Endodermal cell (in vitro differentiated cells): ENCODE measurements at regions not wholly inside any gene's neighbourhood (a gene's known extent, or its start where the extent isn't known, plus 50 kb on each side); places are given as distances from the start of the nearest gene placed in this dataset.

Source experiments
- DNase-seq: peaks from one replicate; pipeline ENCODE4 v3.0.0-alpha.2; 2017
- H3K27ac ChIP-seq: 2 replicates; pipeline ENCODE4 v1.5.1; 2013; ENCODE audit warnings: mild to moderate bottlenecking, low read depth, low read length, moderate library complexity
- H3K27me3 ChIP-seq: 2 replicates; pipeline ENCODE4 v1.6.1; 2013; ENCODE audit warnings: mild to moderate bottlenecking, low read length, moderate library complexity; ENCODE audit not compliant: insufficient read depth, control insufficient read depth, poor library complexity, severe bottlenecking
- H3K36me3 ChIP-seq: 2 replicates; pipeline ENCODE4 v1.7.0; 2013; ENCODE audit warnings: mild to moderate bottlenecking, low read length, moderate library complexity; ENCODE audit not compliant: control insufficient read depth, insufficient read depth
- H3K4me1 ChIP-seq: one replicate; pipeline ENCODE4 v1.7.0; 2013; ENCODE audit warnings: low read length; ENCODE audit not compliant: control insufficient read depth, insufficient read depth
- H3K4me3 ChIP-seq: 2 replicates; pipeline ENCODE4 v1.5.1; 2013; ENCODE audit warnings: mild to moderate bottlenecking, low read length, moderate library complexity
- H3K9ac ChIP-seq: 2 replicates; pipeline ENCODE4 v1.6.1; 2013; ENCODE audit warnings: mild to moderate bottlenecking, low read length, moderate library complexity; ENCODE audit not compliant: poor library complexity, severe bottlenecking; ENCODE audit errors: extremely low read depth
- H3K9me3 ChIP-seq: 2 replicates; pipeline ENCODE4 v1.6.1; 2013; ENCODE audit warnings: mild to moderate bottlenecking, low read length, moderate library complexity; ENCODE audit not compliant: control insufficient read depth
- H3K27ac Mint-ChIP-seq: 2 replicates; pipeline ENCODE4 v1.8.0; 2020; ENCODE audit warnings: mixed read lengths
- H3K27me3 Mint-ChIP-seq: 2 replicates; pipeline ENCODE4 v1.8.0; 2021; ENCODE audit warnings: mild to moderate bottlenecking, mixed read lengths; ENCODE audit not compliant: insufficient read depth
- H3K36me3 Mint-ChIP-seq: 2 replicates; pipeline ENCODE4 v1.8.0; 2020; ENCODE audit warnings: low read depth, mixed read lengths
- H3K4me1 Mint-ChIP-seq: 2 replicates; pipeline ENCODE4 v1.8.0; 2020; ENCODE audit warnings: mixed read lengths
- H3K4me3 Mint-ChIP-seq: 2 replicates; pipeline ENCODE4 v1.8.0; 2020; ENCODE audit warnings: mild to moderate bottlenecking, moderate library complexity, mixed read lengths
- H3K9me3 Mint-ChIP-seq: 2 replicates; pipeline ENCODE4 v1.8.0; 2020; ENCODE audit warnings: mild to moderate bottlenecking, mixed read lengths
- WGBS, 2 experiments: methylation state at CpG; one replicate each; pipeline versions ENCODE4 v1.1.5 to v1.1.7; 2013; ENCODE audit warnings: missing lambda C conversion rate in 2 of 2, mixed read lengths in 1 of 2; ENCODE audit not compliant: insufficient coverage in 1 of 2, insufficient read length in 1 of 2; 5-methylcytosine and 5-hydroxymethylcytosine counted together
- TF ChIP-seq, protein P1 (sequence below): fragments of 200-600 bp; sonication (generic); conservative IDR thresholded peaks from 2 replicates; pipeline ENCODE4 v1.5.0; 2021; ENCODE audit warnings: antibody characterized with exemption, mild to moderate bottlenecking

DNA sequence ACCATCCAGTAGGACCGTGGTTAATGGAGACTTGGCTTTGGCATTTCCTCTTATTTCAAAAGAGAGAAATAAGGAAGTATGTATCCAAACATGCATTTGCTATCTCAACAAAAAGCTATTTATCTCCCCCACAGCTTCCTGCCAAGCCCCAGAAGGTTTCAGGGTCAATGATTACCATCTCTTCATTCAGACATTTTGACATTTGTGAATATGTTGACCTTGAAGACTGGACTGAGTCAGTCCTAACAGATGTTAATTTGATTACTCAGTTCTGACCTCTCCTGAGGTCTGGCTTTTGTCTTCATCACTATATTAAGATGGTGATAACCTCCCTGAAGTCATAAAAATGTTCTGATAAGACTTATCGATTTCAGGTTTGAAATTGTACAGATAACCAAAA is 479.4 kb downstream of the AGTPBP1 start:
- Mint-ChIP-seq H3K4me3 (no peak overlapping the region), H3K27me3 (peaks cover 11% of the 10 kb centered on the region), H3K4me1 (peaks cover 19% of the 10 kb centered on the region), H3K9me3 (no peaks in the 10 kb centered on the region), H3K27ac (no peak overlapping the region), H3K36me3 (no peaks in the 10 kb centered on the region)
- Histone ChIP-seq H3K9me3 (no peaks in the 10 kb centered on the region), H3K4me3 (no peak overlapping the region), H3K36me3 (no peaks in the 10 kb centered on the region), H3K27ac (no peak overlapping the region), H3K27me3 (no peaks in the 10 kb centered on the region), H3K4me1 (peaks cover 15% of the 10 kb centered on the region), H3K9ac (no peak overlapping the region)
- DNase-seq = no peak
- WGBS, 2 experiments = 93% methylated on average over 2 of the region's 2 CpGs; no CpG with 5 or more reads in 1 of the 2 experiments
- TF ChIP-seq, protein P1, sequence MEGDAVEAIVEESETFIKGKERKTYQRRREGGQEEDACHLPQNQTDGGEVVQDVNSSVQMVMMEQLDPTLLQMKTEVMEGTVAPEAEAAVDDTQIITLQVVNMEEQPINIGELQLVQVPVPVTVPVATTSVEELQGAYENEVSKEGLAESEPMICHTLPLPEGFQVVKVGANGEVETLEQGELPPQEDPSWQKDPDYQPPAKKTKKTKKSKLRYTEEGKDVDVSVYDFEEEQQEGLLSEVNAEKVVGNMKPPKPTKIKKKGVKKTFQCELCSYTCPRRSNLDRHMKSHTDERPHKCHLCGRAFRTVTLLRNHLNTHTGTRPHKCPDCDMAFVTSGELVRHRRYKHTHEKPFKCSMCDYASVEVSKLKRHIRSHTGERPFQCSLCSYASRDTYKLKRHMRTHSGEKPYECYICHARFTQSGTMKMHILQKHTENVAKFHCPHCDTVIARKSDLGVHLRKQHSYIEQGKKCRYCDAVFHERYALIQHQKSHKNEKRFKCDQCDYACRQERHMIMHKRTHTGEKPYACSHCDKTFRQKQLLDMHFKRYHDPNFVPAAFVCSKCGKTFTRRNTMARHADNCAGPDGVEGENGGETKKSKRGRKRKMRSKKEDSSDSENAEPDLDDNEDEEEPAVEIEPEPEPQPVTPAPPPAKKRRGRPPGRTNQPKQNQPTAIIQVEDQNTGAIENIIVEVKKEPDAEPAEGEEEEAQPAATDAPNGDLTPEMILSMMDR = no peak

DNA sequence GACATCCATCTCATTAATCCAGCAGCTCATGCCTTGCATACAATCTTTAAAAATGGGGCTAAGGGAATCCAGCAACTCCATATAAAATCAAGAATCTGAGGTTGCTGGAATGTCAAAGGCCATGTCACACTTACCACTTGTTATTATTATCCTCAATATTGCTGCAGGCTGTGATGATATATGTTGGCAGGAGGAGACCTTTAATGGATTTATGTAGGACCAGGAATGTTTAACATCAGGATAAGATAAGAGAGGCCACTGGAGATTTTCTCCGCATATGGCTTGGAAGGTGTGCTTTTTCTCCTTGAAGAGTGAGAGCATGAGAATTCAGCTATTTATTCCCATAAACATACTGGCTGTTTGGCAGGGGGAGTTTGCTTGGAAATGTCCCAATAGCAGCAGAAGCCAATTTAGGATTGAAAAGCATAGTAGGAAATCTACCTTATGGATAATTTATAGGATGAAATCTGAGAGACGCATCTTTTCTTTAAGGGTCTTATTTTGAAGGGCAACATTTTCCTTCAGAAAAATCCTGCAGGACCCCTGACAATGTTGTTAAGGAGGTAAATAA is 481.4 kb downstream of the AGTPBP1 start:
- H3K27ac ChIP-seq = no peak overlapping the region
- peaks cover 19% of the 10 kb centered on the region for H3K4me1 Mint-ChIP-seq
- H3K4me1 ChIP-seq = peaks cover 15% of the 10 kb centered on the region
- no peak overlapping the region for H3K4me3 Mint-ChIP-seq
- peaks cover under 1% of the 10 kb centered on the region for H3K36me3 Mint-ChIP-seq
- H3K27me3 Mint-ChIP-seq = peaks cover 7% of the 10 kb centered on the region
- H3K4me3 ChIP-seq = no peak overlapping the region
- TF ChIP-seq, protein P1 = no peak
- no peaks in the 10 kb centered on the region for H3K9me3 ChIP-seq
- DNase-seq = no peak
- H3K36me3 ChIP-seq = no peaks in the 10 kb centered on the region
- H3K9ac ChIP-seq = no peak overlapping the region
- H3K9me3 Mint-ChIP-seq = peaks cover 3% of the 10 kb centered on the region
- no peak overlapping the region for H3K27ac Mint-ChIP-seq
- 83 to 88% methylated on average over 1 to 2 of the region's 2 CpGs for WGBS, 2 experiments
- no peaks in the 10 kb centered on the region for H3K27me3 ChIP-seq

DNA sequence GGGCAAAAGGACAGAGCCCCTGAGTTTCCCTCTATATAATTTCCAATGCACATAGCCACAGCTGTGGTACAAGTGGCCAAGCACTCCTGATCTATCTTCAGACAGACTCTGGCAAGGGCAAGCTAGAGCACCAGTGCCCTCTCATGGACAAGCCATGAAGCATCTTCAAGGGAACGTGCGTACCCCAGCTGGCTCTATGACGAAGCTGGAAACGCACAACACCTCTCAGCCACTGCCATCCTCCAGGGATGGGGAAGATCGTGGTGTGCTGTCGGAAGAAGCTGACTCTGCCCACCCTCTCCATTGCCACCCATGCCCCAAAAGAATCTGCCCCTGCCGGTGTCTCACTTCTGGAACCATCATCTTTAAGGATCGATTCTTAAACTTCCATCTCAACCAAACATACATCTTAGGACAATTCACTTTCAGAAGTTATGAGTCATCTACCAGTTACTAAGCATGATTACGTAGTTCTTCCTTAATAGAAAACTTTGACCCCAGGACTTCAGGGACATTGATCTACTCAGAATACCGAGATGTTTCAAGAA is 482.9 kb downstream of the AGTPBP1 start:
- 50 to 93% methylated on average over 4 to 10 of the region's 10 CpGs for WGBS, 2 experiments

More for the DNA sequence above, 482.9 kb downstream of the AGTPBP1 start:
- Mint-ChIP-seq H3K4me1 (peaks cover 19% of the 10 kb centered on the region), H3K27me3 (peaks cover 12% of the 10 kb centered on the region), H3K27ac (no peak overlapping the region), H3K9me3 (peaks cover 13% of the 10 kb centered on the region), H3K4me3 (no peak overlapping the region), H3K36me3 (peaks cover 2% of the 10 kb centered on the region)
- TF ChIP-seq, protein P1 = peak; percentile 93
- H3K27me3 ChIP-seq = no peaks in the 10 kb centered on the region
- peaks cover 8% of the 10 kb centered on the region for H3K4me1 ChIP-seq
- H3K4me3 ChIP-seq = no peak overlapping the region
- H3K27ac ChIP-seq = no peak overlapping the region
- H3K9me3 ChIP-seq = no peaks in the 10 kb centered on the region
- H3K36me3 ChIP-seq = no peaks in the 10 kb centered on the region
- no peak overlapping the region for H3K9ac ChIP-seq
- peak; percentile 90 for DNase-seq
